ENCODE measurements at regions not wholly inside any gene's neighbourhood (a gene's known extent, or its start where the extent isn't known, plus 50 kb on each side); places are given as distances from the start of the nearest gene placed in this dataset.

DNA sequence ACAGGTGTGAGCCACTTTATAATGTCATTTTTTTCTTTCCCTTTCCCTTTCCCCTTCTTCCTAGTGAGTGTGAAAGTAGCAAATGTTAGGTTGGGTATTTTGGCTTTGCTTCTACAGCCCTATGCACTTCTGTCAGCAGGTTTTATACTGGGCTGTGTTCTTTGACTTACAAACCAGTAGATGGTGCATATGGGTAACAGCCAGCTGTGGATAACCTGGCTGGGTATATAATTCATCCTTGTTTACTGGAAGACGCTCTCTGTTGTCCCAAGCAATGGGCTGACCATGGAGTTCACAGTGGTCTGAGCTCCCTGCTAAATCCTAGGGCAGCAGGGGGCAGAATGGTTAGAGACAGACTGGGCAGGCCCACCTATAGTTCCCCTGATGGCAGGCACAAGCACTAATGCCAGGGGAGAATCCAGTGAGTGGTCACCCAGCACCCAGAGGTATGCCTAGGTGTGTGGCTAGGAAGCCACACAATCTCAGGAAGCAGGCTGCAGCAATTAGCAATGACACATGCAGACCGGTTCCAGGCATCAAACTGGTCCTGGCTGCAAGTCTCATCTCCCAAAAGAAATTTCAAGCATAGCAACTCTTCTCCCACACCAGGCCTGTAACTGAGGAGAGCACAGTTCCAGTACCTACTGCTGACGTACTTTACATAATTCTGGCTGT is 592.7 kb upstream of the MAN1A1 start:
- Histone ChIP-seq H4K8ac (ENCODE audit: low read depth in 2 of 2, low read length in 2 of 2) (no peak overlapping the region), H2BK5ac (ENCODE audit: low read depth, low read length, poor library complexity, severe bottlenecking) (no peak overlapping the region), H3K4me2 (ENCODE audit: low read depth, low read length) (no peak overlapping the region), H3K56ac (ENCODE audit: extremely low read depth, insufficient read depth, low read length) (no peak overlapping the region), H3K23ac (ENCODE audit: low read depth, low read length) (no peak overlapping the region), H3K9me3 (ENCODE audit: control insufficient read depth, insufficient read depth, low read length) (no peaks in the 10 kb centered on the region), H2AK5ac (ENCODE audit: low read depth, low read length) (no peak overlapping the region), H2BK20ac (ENCODE audit: low read depth, low read length) (no peak overlapping the region), H4K91ac (ENCODE audit: insufficient read depth, low read depth, low read length) (no peak overlapping the region), H3K18ac (ENCODE audit: low read depth, low read length) (no peak overlapping the region), H3K14ac (replicated peaks; ENCODE audit: low read depth, low read length) (no peak overlapping the region), H2BK120ac (ENCODE audit: low read depth, low read length) (no peak overlapping the region), H4K5ac (ENCODE audit: low read depth, low read length) (no peak overlapping the region), H3K27ac (ENCODE audit: insufficient read depth, low read length) (no peak overlapping the region), H3K36me3 (ENCODE audit: control insufficient read depth, insufficient read depth, low read length) (no peaks in the 10 kb centered on the region), H3K4me1 (ENCODE audit: control insufficient read depth, insufficient read depth, low read length) (no peaks in the 10 kb centered on the region), H3K4ac (ENCODE audit: low read depth, low read length) (no peak overlapping the region), H2BK15ac (ENCODE audit: low read depth, low read length) (no peak overlapping the region), H3K27me3 (ENCODE audit: control insufficient read depth, insufficient read depth, low read length) (no peaks in the 10 kb centered on the region), H3K9ac (ENCODE audit: low read depth, low read length) (no peak overlapping the region), H3K4me3 (ENCODE audit: insufficient read depth, low read depth, low read length) (no peak overlapping the region), H4K20me1 (ENCODE audit: insufficient read depth, low read length) (no peaks in the 10 kb centered on the region), H3K9me1 (ENCODE audit: insufficient read depth, low read length) (no peaks in the 10 kb centered on the region), H2AK9ac (replicated peaks; ENCODE audit: low read depth, low read length, poor library complexity) (no peak overlapping the region), H2AFZ (replicated peaks; ENCODE audit: low read length, poor library complexity) (no peak overlapping the region), H3K79me1 (ENCODE audit: low read depth in 1 of 2, low read length in 2 of 2) (no peaks in the 10 kb centered on the region)
- CTCF ChIA-PET, result no interaction called here
- in situ Hi-C loops (cut with MboI; ENCODE audit: low sequenced_read_pairs) (no loop called here), dilution Hi-C loops (cut with HindIII; ENCODE audit: low sequenced_read_pairs, unreplicated experiment) (no loop called here), intact Hi-C loops (cut with micrococcal nuclease) (no loop called here)
- BruUV-seq (replicated peaks), result no TSS peak
- DNase-seq (no peak), ATAC-seq (ENCODE audit: low read depth) (no peak)
- TF ChIP-seq RFX5 (IDR thresholded peaks at IDR 0.05; ENCODE audit: low read depth, low read length), result no peak
- no peak for TF ChIP-seq SMC3 (IDR thresholded peaks at IDR 0.05; ENCODE audit: low read depth, low read length)
- TF ChIP-seq RAD21 (IDR thresholded peaks at IDR 0.05; ENCODE audit: low read length), result no peak
- no peak for TF ChIP-seq MXI1 (IDR thresholded peaks at IDR 0.05; ENCODE audit: borderline replicate concordance, low read depth, low read length)
- TF ChIP-seq BHLHE40 (IDR thresholded peaks at IDR 0.05; ENCODE audit: low read depth, low read length), result no peak
- TF ChIP-seq, protein P1, sequence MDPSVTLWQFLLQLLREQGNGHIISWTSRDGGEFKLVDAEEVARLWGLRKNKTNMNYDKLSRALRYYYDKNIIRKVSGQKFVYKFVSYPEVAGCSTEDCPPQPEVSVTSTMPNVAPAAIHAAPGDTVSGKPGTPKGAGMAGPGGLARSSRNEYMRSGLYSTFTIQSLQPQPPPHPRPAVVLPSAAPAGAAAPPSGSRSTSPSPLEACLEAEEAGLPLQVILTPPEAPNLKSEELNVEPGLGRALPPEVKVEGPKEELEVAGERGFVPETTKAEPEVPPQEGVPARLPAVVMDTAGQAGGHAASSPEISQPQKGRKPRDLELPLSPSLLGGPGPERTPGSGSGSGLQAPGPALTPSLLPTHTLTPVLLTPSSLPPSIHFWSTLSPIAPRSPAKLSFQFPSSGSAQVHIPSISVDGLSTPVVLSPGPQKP (IDR thresholded peaks at IDR 0.05; ENCODE audit: borderline replicate concordance, low read depth, low read length), result no peak
- TF ChIP-seq RCOR1 (IDR thresholded peaks at IDR 0.05; ENCODE audit: insufficient replicate concordance, low read length), result no peak
- no peak for TF ChIP-seq FOS (IDR thresholded peaks at IDR 0.05; ENCODE audit: low read depth, low read length)
- no peak for TF ChIP-seq MAZ (IDR thresholded peaks at IDR 0.05; ENCODE audit: borderline replicate concordance, low read depth, low read length)
- TF ChIP-seq, protein P2, sequence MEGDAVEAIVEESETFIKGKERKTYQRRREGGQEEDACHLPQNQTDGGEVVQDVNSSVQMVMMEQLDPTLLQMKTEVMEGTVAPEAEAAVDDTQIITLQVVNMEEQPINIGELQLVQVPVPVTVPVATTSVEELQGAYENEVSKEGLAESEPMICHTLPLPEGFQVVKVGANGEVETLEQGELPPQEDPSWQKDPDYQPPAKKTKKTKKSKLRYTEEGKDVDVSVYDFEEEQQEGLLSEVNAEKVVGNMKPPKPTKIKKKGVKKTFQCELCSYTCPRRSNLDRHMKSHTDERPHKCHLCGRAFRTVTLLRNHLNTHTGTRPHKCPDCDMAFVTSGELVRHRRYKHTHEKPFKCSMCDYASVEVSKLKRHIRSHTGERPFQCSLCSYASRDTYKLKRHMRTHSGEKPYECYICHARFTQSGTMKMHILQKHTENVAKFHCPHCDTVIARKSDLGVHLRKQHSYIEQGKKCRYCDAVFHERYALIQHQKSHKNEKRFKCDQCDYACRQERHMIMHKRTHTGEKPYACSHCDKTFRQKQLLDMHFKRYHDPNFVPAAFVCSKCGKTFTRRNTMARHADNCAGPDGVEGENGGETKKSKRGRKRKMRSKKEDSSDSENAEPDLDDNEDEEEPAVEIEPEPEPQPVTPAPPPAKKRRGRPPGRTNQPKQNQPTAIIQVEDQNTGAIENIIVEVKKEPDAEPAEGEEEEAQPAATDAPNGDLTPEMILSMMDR (conservative IDR thresholded peaks at IDR 0.05; ENCODE audit: low read depth, low read length), result no peak
- no peak for TF ChIP-seq MAFK (IDR thresholded peaks at IDR 0.05; ENCODE audit: low read depth, low read length)
- POLR2A ChIA-PET (ENCODE audit: unreplicated experiment), result no interaction called here
- WGBS, 2 experiments (ENCODE audit: extremely low coverage in 2 of 2, insufficient read length in 1 of 2), result 57% methylated on average over 1 of the region's 3 CpGs; no CpG with 5 or more reads in 1 of the 2 experiments

All from IMR-90 (cell line).